Embryonic facial prominence (tissue), 1 donor: ENCODE measurements at regions not wholly inside any gene's neighbourhood (a gene's known extent, or its start where the extent isn't known, plus 50 kb on each side); places are given as distances from the start of the nearest gene placed in this dataset.

ENCODE experiments used
- DNase-seq: peaks from one replicate; pipeline ENCODE4 v3.0.0-alpha.2; 2016; ENCODE audit errors: extremely low spot score

- no peak for DNase-seq
Measured at GRCh38 chr12:107470645-107471044, 215.0 kb upstream of the PWP1 start.

- no peak for DNase-seq
Measured at GRCh38 chr12:107472308-107472707, 213.3 kb upstream of the PWP1 start.

DNA sequence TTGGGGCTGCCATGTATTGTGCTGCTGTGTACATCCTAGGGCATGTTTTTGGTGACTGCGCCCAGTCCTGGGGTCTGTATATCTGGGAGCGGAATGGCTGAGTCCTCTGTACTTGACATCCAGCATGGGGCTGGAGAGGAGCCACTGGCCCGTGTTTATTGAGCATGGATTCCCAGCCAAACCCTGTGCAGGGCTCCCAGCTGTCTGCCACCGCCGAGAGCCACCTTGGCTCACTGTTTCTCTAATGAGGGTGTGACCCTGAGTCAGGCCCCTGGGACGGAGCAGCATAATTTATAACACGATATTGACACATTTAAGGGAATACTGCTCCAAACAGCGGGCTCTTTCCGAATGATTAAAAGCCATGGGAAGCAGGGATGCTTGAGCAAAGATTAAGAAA is 211.5 kb upstream of the PWP1 start:
- DNase-seq = no peak

DNA sequence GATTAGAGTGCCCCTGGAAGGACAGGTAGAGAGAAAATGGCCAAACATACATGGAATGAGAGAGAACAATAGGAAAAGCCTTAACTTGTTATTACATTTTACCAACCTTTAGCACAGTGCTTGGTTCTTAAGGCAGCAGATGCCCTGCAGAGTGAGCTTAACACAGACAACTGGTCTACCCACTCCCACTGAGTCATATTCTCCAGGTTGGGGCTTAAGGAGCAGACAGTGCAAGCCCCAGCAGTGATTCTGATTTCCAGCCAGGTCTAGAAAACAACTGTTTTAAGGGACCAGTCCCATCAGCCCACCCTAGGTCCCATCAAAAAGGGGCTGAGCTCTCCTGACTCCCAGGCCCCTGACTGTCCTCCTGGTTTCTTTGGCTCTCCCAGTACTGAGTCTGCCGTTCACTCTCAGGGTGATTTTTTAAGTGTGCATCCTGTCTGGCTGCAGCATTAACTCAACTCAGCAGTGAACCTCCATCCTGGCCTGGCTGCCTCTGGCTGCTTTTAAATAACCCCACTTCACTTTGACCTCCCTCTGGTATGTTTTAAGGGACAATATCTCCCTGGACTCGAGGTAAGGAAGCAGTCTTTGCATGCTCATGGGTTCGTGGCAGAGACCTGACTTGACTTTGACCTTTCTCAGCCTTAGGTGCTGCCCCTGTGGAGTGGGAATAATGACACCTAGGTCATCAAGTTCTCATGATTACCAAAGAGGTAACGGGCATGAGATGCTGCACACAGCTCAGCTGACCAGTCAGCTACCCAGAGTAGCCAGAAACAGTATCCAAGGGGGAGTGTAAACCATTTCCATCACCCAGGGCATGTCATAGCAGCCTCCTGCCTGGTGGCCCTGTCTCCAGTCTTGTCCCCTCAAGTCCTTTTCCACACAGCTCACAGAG is 210.7 kb upstream of the PWP1 start:
- no peak for DNase-seq

DNA sequence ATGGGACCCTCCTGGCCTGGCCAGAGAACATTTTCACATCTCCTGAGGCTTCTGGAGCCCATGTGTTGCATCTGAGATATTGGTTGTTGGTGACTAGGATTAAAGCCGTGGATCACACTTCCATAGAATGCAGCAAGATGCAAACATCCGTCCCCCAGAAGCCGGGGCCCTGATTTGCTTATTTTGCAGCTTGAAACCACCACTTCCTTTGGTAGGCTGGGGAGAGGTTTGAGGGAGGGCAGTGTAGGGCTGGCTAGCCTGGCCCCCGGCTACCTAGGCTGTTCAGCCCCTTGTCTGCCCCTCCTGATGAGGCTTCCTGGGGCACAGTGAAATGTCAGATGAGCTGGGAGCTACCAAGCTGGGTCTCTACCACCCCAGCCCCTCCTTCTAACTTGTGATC is 209.7 kb upstream of the PWP1 start:
- no peak for DNase-seq

- no peak for DNase-seq
Measured at GRCh38 chr12:107477018-107477417, 208.6 kb upstream of the PWP1 start.

DNA sequence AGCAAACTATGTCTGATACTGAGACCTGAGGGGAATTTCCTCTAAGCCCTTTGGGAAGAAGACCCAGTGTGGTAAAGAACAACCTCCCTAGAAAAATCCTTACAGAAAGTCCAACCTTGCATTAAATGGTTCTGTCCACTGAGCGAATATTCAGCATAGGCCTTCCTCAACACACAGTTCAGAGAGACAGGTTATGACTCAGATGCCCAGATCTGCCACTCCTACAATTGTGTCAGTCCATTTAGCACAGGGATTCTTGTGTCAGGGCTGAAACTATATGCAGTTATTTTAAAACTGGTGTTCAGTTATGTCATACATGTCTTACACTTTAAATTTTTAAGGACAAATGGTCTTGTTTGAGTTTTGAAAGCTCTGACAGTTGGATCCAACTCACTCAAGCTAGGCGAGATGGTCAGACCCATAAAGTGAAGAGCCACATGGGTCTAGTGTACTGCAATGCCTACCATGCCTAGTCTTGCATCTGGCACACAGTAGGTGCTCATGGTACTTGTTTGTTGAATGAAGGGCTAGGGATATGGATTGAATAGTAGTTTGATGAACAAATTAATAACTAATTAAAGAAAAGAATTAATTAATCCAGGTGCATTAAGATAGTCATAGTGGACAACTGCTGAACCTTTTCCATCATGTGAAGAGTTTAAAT is 207.5 kb upstream of the PWP1 start:
- DNase-seq = no peak

DNA sequence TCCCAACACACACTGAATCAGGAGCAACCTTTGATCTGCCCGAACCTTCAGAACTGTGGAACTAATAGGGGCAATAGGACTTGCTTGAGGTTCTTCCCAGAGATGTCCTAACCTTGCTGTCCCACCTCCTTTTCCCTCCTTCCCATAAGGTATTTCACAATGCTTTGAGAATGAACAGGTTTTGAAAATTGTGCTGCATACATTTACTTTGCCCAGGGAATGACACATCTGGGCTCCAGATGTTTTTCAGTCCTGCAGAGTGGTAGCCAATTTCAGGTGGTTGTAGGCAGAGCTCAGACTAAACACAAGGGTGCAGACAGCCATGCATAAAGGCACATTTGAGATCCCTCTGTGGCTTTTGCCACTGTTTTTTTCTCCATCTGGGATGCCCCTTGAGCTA is 206.7 kb upstream of the PWP1 start:
- no peak for DNase-seq

- DNase-seq = no peak
Measured at GRCh38 chr12:107480836-107481608, 204.6 kb upstream of the PWP1 start.

GRCh38 chr12:107484230-107484629 is 201.4 kb upstream of the PWP1 start:
- no peak for DNase-seq

DNA sequence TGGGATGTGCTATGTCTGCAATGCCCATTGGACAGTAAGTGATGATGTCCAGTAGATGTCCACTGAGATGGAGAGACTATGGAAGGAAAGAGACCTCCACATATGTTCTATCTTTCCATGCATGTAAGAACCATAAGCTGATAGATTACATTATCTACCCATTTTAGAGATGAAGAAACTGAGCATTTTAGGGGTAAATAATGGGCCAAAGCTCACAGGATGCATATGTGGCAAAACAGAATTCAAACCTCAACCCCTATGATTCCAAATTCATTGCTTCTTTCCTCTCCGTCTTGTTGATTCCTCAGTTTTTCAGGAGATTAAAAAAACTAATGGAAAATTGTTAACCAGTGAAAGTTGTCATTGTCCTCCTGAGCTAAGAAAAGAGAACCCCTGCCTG is 200.7 kb upstream of the PWP1 start:
- no peak for DNase-seq

- no peak for DNase-seq
Measured at GRCh38 chr12:107485731-107486130, 199.9 kb upstream of the PWP1 start.

- no peak for DNase-seq
Measured at GRCh38 chr12:107486140-107486892, 199.3 kb upstream of the PWP1 start.

DNA sequence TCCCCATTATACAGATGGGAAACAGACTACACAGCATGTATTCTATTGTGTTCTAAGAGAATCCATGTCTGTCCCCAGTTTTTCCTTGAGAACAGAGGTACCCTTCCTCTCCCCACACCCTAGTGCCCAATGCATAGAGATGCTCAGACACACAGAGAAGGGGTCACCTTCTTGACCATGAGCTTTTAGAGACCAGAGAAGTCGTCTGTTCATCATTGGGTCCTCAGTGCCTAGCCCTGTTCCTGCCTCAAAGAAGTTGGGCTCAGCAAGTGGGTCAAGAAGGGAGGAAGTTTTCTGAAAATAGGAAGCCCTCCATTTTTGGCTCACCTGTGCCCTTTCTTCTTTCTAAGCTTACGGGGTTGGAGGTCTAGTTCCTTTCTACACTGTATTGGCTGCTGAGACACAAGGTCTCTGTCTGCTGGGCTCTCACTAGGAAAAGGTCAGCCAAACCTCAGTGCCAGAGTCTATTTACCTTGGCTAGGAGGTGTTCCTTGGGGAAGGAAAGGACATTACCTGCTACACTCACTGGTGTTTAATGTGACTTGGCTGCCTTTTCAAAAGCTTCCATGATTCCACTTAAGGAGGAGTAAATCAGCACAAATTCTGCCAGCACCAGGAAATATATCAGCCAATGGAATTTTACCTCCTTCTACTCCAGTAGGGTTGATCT is 198.5 kb upstream of the PWP1 start:
- no peak for DNase-seq

- no peak for DNase-seq
Measured at GRCh38 chr12:107488666-107489065, 196.9 kb upstream of the PWP1 start.

DNA sequence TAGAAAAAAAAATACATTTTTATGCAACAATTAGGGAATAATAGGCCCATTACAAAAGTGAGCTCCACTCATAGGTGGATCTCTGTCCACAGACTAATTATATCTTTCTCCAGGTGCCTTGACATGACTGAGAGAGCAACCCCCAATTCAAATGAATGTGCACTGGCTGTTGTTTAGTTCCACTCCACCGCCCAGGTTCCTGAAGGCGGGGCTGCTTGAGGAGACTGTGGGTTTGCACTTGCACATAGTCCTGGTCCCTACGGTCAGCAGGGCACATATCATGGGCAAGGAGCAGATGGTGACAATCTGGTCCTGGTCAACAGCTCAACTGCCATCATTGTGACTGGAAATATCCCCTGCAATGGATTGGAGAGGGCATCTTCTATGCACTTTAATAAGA is 195.6 kb upstream of the PWP1 start:
- DNase-seq = no peak

- no peak for DNase-seq
Measured at GRCh38 chr12:107491856-107492255, 193.7 kb upstream of the PWP1 start.

- DNase-seq = no peak
Measured at GRCh38 chr12:107492393-107493134, 193.0 kb upstream of the PWP1 start.

DNA sequence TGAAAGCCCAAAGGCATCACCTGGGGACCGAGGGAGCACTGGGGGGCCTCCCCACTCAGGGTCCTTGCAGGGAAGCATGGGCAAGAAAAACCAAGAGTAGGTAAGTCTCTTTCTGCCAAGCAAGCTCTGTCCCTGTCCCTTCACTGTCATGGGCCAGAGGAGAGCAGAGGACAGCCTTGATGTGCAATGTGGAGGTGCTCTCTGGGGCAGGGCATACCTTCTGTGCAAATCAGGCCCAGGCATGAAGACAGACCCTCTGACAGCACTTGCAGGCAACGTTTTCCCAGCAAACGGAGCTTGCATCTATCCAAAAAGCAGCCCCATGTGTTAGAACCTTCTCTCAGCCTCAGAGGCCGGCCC is 192.5 kb upstream of the PWP1 start:
- DNase-seq = no peak

DNA sequence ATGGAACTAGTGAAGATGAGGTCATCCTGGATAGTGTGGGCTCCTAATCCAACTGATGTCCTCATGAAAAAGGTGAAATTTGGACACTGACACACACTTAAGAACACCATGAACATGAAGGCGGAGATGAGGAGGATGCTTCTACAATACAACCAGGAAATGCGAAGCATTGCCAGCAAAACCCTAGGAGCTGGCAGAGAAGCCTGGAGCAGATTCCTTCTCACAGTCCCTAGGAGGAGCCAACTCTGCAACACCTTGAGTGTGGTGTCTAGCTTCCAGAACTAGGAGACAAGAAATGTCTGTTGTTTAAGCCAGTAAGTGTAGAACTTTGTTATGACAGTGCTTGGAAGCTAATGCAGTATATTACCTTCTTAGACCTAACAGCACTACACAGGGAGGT is 191.9 kb upstream of the PWP1 start:
- no peak for DNase-seq

- DNase-seq = no peak
Measured at GRCh38 chr12:107494331-107494730, 191.3 kb upstream of the PWP1 start.
